HEK293T (cell line): ENCODE measurements at regions not wholly inside any gene's neighbourhood (a gene's known extent, or its start where the extent isn't known, plus 50 kb on each side); places are given as distances from the start of the nearest gene placed in this dataset.

Experiments
- BHLHE40 ChIP-seq: fragments of 450-650 bp; IDR thresholded peaks from 2 replicates; pipeline ENCODE4 v1.6.1; 2016; ENCODE audit warnings: mild to moderate bottlenecking, moderate library complexity, borderline replicate concordance
- ELF4 ChIP-seq: fragments of 450-650 bp; IDR thresholded peaks from 2 replicates; pipeline ENCODE4 v1.6.1; 2017; ENCODE audit warnings: antibody characterized with exemption
- FOXA1 ChIP-seq: fragments of 450-650 bp; IDR thresholded peaks from 2 replicates; pipeline ENCODE4 v1.6.1; 2016; ENCODE audit warnings: mild to moderate bottlenecking
- FOXK2 ChIP-seq: fragments of 450-650 bp; IDR thresholded peaks from 2 replicates; pipeline ENCODE4 v1.6.1; 2016; ENCODE audit warnings: mild to moderate bottlenecking
- FOXM1 ChIP-seq: fragments of 450-650 bp; IDR thresholded peaks from 2 replicates; pipeline ENCODE4 v1.6.1; 2017; ENCODE audit warnings: mild to moderate bottlenecking, borderline replicate concordance
- HDGF ChIP-seq: fragments of 450-650 bp; IDR thresholded peaks from 2 replicates; pipeline ENCODE4 v1.6.1; 2017; ENCODE audit warnings: antibody characterized with exemption, borderline replicate concordance
- L3MBTL2 ChIP-seq: fragments of 450-650 bp; conservative IDR thresholded peaks from 2 replicates; pipeline ENCODE4 v1.6.1; 2016; ENCODE audit warnings: mild to moderate bottlenecking
- LEF1 ChIP-seq: fragments of 450-650 bp; IDR thresholded peaks from 2 replicates; pipeline ENCODE4 v1.6.1; 2017; ENCODE audit warnings: mild to moderate bottlenecking, borderline replicate concordance
- NFRKB ChIP-seq: fragments of 450-650 bp; IDR thresholded peaks from 2 replicates; pipeline ENCODE4 v1.6.1; 2016; ENCODE audit warnings: mild to moderate bottlenecking, moderate library complexity
- PKNOX1 ChIP-seq: fragments of 450-650 bp; IDR thresholded peaks from 2 replicates; pipeline ENCODE4 v1.6.1; 2016
- SP1 ChIP-seq: fragments of 450-650 bp; IDR thresholded peaks from 2 replicates; pipeline ENCODE4 v1.6.1; 2017
- TARDBP ChIP-seq: fragments of 450-650 bp; IDR thresholded peaks from 2 replicates; pipeline ENCODE4 v1.6.1; 2016
- ZNF384 ChIP-seq: fragments of 450-650 bp; IDR thresholded peaks from 2 replicates; pipeline ENCODE4 v1.6.1; 2016

DNA sequence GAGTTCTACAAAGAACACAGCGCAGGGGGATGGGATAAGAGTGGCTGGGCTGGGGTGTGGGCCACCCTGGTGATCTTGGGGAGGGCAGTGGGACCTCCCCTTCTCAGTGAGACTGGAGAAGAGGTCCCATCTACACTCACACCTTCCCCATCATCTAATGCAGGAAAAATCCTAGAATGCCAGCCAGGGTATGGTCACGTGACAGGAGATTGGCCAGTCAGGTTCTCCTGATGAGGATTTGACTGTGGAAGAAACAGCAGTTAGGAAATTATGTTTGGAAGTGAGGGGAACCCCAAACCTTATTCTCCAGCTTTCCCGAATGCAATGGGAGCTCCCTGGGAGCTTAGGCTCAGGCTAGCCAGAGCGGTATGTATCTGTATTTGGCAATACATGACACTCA lies 158.8 kb upstream of the GRB10 start:
- TF ChIP-seq TARDBP = no peak
- TF ChIP-seq ZNF384 = no peak
- TF ChIP-seq ELF4 = no peak
- no peak for TF ChIP-seq FOXK2
- no peak for TF ChIP-seq FOXM1
- no peak for TF ChIP-seq LEF1
- no peak for TF ChIP-seq BHLHE40
- no peak for TF ChIP-seq L3MBTL2
- no peak for TF ChIP-seq SP1
- no peak for TF ChIP-seq FOXA1
- TF ChIP-seq HDGF = no peak
- TF ChIP-seq PKNOX1 = no peak
- no peak for TF ChIP-seq NFRKB
